ENCODE measurements at regions not wholly inside any gene's neighbourhood (a gene's known extent, or its start where the extent isn't known, plus 50 kb on each side); places are given as distances from the start of the nearest gene placed in this dataset.

DNA sequence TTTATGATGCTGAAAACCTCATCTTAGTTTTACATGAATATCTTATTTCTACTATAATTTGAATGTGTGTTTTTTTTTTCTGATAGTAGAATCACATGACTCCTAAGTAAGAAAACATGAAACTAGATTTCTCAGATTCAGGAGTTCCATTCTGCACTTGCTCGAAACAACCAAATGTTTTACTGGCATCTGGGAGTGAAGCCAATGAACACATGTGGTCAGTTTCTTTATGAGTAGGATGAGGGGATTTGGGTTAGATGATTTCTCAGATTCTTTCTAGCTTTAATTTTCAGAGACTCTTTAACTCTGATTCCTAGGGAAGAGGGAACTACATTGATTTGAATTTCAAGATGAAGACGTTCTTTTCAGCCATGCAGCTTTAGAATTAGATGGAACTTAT, 225.0 kb upstream of the NT5C1B start:
- H3K27me3 ChIP-seq (ENCODE audit: insufficient read depth, low read length, poor library complexity), result no peaks in the 10 kb centered on the region
- H3K9me3 ChIP-seq (ENCODE audit: insufficient read depth, low read length, severe bottlenecking), result no peaks in the 10 kb centered on the region
- H3K27ac ChIP-seq (ENCODE audit: low read length), result no peak overlapping the region
- ATAC-seq (ENCODE audit: insufficient read depth, low read depth) (no peak), DNase-seq (no peak)
- TF ChIP-seq EZH2 (IDR thresholded peaks at IDR 0.05; ENCODE audit: borderline replicate concordance, low read depth, low read length, severe bottlenecking), result no peak
- TF ChIP-seq, protein P1, sequence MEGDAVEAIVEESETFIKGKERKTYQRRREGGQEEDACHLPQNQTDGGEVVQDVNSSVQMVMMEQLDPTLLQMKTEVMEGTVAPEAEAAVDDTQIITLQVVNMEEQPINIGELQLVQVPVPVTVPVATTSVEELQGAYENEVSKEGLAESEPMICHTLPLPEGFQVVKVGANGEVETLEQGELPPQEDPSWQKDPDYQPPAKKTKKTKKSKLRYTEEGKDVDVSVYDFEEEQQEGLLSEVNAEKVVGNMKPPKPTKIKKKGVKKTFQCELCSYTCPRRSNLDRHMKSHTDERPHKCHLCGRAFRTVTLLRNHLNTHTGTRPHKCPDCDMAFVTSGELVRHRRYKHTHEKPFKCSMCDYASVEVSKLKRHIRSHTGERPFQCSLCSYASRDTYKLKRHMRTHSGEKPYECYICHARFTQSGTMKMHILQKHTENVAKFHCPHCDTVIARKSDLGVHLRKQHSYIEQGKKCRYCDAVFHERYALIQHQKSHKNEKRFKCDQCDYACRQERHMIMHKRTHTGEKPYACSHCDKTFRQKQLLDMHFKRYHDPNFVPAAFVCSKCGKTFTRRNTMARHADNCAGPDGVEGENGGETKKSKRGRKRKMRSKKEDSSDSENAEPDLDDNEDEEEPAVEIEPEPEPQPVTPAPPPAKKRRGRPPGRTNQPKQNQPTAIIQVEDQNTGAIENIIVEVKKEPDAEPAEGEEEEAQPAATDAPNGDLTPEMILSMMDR (IDR thresholded peaks at IDR 0.05; ENCODE audit: borderline replicate concordance, extremely low read depth, low read length, poor library complexity, severe bottlenecking), result no peak
- no peak overlapping the region for H3K4me3 ChIP-seq (ENCODE audit: low read depth in 1 of 2, low read length in 2 of 2)
- H3K36me3 ChIP-seq (ENCODE audit: insufficient read depth, low read length), result no peaks in the 10 kb centered on the region
- no peaks in the 10 kb centered on the region for H3K4me1 ChIP-seq (ENCODE audit: insufficient read depth, low read length)
- H3K79me2 ChIP-seq (ENCODE audit: insufficient read depth, low read length), result no peaks in the 10 kb centered on the region
- no peak overlapping the region for H2AFZ ChIP-seq (ENCODE audit: low read depth, low read length)
- no peak overlapping the region for H3K4me2 ChIP-seq (ENCODE audit: insufficient read depth, low read length)
- no peak overlapping the region for H3K9ac ChIP-seq (ENCODE audit: low read depth, low read length)
- H4K20me1 ChIP-seq (ENCODE audit: insufficient read depth, low read length), result no peaks in the 10 kb centered on the region

DNA sequence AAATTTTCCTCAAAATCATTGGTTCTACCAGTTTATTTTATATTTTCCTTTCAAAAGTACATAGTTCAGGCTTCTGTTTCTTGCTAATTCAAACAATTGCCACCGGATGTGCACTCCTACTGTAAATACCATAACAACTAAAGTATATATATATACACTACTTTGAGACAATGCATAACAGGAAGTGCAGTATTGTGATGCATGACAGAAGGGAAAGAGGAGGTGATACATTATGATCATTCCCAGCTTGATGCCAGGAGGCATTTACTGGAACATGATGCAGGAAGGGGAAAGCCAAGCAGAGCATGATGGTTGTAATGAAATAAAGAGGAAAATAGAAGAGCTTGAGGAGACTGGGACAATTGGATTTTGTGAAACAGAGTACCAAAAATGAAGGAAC, 215.2 kb upstream of the NT5C1B start:
- TF ChIP-seq, protein P1 (IDR thresholded peaks at IDR 0.05; ENCODE audit: borderline replicate concordance, extremely low read depth, low read length, poor library complexity, severe bottlenecking), result no peak
- TF ChIP-seq EZH2 (IDR thresholded peaks at IDR 0.05; ENCODE audit: borderline replicate concordance, low read depth, low read length, severe bottlenecking), result no peak
- no peak for ATAC-seq (ENCODE audit: insufficient read depth, low read depth)

DNA sequence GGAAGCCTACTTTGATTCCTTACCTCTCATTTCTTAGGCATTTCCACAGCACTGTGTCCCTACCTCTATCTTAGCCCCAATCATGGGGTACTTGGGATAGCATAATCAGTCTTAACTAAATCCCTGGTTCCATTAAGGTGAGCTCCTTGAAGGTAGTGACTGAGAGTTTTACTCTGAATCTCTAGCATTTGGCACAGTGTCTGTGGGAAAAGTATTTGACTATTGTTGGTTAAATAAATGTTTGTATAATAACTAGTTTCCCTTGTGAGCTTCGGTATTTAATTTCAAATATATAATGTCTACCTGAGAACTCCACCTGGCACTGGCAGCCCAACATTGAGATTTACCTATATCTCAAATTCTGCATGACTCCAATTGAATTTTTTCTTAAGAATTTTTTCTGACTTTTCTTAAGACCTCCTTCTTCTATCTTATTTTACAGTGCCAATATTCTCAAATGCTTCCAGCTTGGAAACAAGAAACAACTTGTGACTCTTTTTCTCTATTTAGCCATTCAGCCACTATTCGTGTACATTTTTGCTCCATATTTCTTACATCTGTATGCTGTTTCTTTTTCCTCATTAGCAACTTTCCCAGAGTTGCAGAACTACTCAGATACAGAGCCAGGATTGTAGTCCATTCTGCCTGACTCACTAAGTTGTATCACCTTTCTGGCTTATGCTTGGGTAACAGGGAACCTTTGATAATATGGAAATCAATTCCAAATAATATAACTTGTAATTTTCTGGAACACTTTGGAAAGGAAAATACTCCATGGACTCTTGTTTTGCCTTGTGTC, 214.0 kb upstream of the NT5C1B start:
- no peak for TF ChIP-seq EZH2 (IDR thresholded peaks at IDR 0.05; ENCODE audit: borderline replicate concordance, low read depth, low read length, severe bottlenecking)
- no peaks in the 10 kb centered on the region for H4K20me1 ChIP-seq (ENCODE audit: insufficient read depth, low read length)
- no peaks in the 10 kb centered on the region for H3K4me1 ChIP-seq (ENCODE audit: insufficient read depth, low read length)
- no peaks in the 10 kb centered on the region for H3K9me3 ChIP-seq (ENCODE audit: insufficient read depth, low read length, severe bottlenecking)
- no peaks in the 10 kb centered on the region for H3K27me3 ChIP-seq (ENCODE audit: insufficient read depth, low read length, poor library complexity)
- H3K4me3 ChIP-seq (ENCODE audit: low read depth in 1 of 2, low read length in 2 of 2), result no peak overlapping the region
- no peak overlapping the region for H3K9ac ChIP-seq (ENCODE audit: low read depth, low read length)
- no peak overlapping the region for H2AFZ ChIP-seq (ENCODE audit: low read depth, low read length)
- H3K36me3 ChIP-seq (ENCODE audit: insufficient read depth, low read length), result no peaks in the 10 kb centered on the region
- ATAC-seq (ENCODE audit: insufficient read depth, low read depth) (no peak), DNase-seq (no peak)
- no peak overlapping the region for H3K4me2 ChIP-seq (ENCODE audit: insufficient read depth, low read length)
- no peak overlapping the region for H3K27ac ChIP-seq (ENCODE audit: low read length)
- H3K79me2 ChIP-seq (ENCODE audit: insufficient read depth, low read length), result no peaks in the 10 kb centered on the region

More for the DNA sequence above, 215.2 kb upstream of the NT5C1B start:
- H2AFZ ChIP-seq (ENCODE audit: low read depth, low read length), result no peak overlapping the region
- no peak overlapping the region for H3K4me2 ChIP-seq (ENCODE audit: insufficient read depth, low read length)
- no peak overlapping the region for H3K9ac ChIP-seq (ENCODE audit: low read depth, low read length)
- H3K4me1 ChIP-seq (ENCODE audit: insufficient read depth, low read length), result no peaks in the 10 kb centered on the region
- H3K36me3 ChIP-seq (ENCODE audit: insufficient read depth, low read length), result no peaks in the 10 kb centered on the region
- H3K27me3 ChIP-seq (ENCODE audit: insufficient read depth, low read length, poor library complexity), result no peaks in the 10 kb centered on the region
- H4K20me1 ChIP-seq (ENCODE audit: insufficient read depth, low read length), result no peaks in the 10 kb centered on the region
- DNase-seq, result no peak
- H3K9me3 ChIP-seq (ENCODE audit: insufficient read depth, low read length, severe bottlenecking), result no peaks in the 10 kb centered on the region
- no peak overlapping the region for H3K27ac ChIP-seq (ENCODE audit: low read length)
- no peak overlapping the region for H3K4me3 ChIP-seq (ENCODE audit: low read depth in 1 of 2, low read length in 2 of 2)
- H3K79me2 ChIP-seq (ENCODE audit: insufficient read depth, low read length), result no peaks in the 10 kb centered on the region

DNA sequence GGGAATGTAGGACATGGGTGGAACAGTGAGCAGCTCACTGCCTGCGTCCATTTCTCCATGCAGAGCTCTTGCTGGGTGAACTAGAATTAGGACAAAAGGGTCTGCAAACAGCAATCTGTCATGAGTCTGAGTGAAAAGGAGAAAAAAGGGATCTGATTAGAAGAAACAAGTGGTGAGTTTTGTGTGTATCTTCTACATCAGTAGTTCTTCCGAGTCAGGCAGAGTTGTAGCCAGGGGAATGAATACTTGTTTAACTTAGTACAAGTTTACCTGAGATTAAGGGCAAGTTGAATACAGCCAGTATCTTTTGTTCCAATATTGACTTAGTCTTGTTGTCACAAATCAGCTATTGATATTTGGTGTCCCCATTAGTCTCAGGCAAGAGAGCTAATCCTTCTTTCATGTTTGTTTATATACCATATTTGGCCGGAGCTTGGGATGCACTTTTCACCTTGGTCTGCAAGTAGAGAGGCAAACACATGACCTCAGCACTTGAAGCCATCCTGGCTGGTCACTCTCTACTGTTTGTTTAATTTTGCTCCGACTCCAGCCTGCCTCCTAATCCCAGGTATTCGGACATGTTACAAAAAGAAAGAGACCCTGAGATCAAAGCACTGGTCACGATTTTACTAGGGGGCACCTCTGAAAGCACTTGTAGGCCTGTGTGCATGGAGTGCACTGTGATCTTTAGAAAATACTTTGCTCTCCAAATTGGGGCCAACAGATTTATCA, 211.0 kb upstream of the NT5C1B start:
- no peak overlapping the region for H3K4me2 ChIP-seq (ENCODE audit: insufficient read depth, low read length)
- H3K79me2 ChIP-seq (ENCODE audit: insufficient read depth, low read length), result no peaks in the 10 kb centered on the region
- H3K36me3 ChIP-seq (ENCODE audit: insufficient read depth, low read length), result no peaks in the 10 kb centered on the region
- no peak overlapping the region for H3K4me3 ChIP-seq (ENCODE audit: low read depth in 1 of 2, low read length in 2 of 2)
- no peak for TF ChIP-seq EZH2 (IDR thresholded peaks at IDR 0.05; ENCODE audit: borderline replicate concordance, low read depth, low read length, severe bottlenecking)
- TF ChIP-seq, protein P1 (IDR thresholded peaks at IDR 0.05; ENCODE audit: borderline replicate concordance, extremely low read depth, low read length, poor library complexity, severe bottlenecking), result no peak
- H3K9ac ChIP-seq (ENCODE audit: low read depth, low read length), result no peak overlapping the region
- no peaks in the 10 kb centered on the region for H3K4me1 ChIP-seq (ENCODE audit: insufficient read depth, low read length)
- no peaks in the 10 kb centered on the region for H4K20me1 ChIP-seq (ENCODE audit: insufficient read depth, low read length)
- H3K27me3 ChIP-seq (ENCODE audit: insufficient read depth, low read length, poor library complexity), result no peaks in the 10 kb centered on the region
- no peak overlapping the region for H2AFZ ChIP-seq (ENCODE audit: low read depth, low read length)
- ATAC-seq (ENCODE audit: insufficient read depth, low read depth) (no peak), DNase-seq (no peak)
- H3K9me3 ChIP-seq (ENCODE audit: insufficient read depth, low read length, severe bottlenecking), result no peaks in the 10 kb centered on the region
- no peak overlapping the region for H3K27ac ChIP-seq (ENCODE audit: low read length)
